ENCODE measurements at regions not wholly inside any gene's neighbourhood (a gene's known extent, or its start where the extent isn't known, plus 50 kb on each side); places are given as distances from the start of the nearest gene placed in this dataset.
"Not testable (repeated sequence)": the region's sequence is repeated elsewhere in the genome, so short reads cannot be mapped to it uniquely, and the experiment has no call there.

DNA sequence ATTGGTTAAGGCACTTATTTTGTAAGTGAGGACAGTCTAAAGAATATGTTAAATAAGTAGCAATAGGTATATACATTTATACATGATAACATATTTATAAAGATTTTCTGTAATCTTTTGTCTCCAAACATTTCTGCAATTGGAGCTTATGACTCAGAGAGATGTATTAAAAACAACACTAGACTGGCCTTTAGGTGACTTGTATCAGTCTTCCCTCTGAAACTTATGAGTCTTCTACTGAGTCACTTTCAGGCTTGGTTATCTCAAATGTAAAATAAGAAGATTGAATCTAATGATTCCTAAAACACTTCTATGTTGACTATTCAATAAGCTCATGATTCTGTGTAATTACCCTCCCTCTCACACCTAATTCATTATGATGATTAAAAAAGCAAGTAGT is 672.6 kb upstream of the NEGR1 start:
- no peaks in the 10 kb centered on the region for H3K79me2 ChIP-seq (ENCODE audit: control insufficient read depth, insufficient read depth, low read length)
- H3K27ac ChIP-seq (ENCODE audit: control insufficient read depth, insufficient read depth), result no peak overlapping the region
- no peaks in the 10 kb centered on the region for H4K20me1 ChIP-seq (ENCODE audit: control insufficient read depth, insufficient read depth)
- H3K27me3 ChIP-seq (replicated peaks in 1 of 2; ENCODE audit: control insufficient read depth in 2 of 2, insufficient read depth in 2 of 2, low read length in 1 of 2), result no peaks in the 10 kb centered on the region
- in situ Hi-C loops (cut with MboI), result no loop called here
- no peak for TF ChIP-seq RBBP5 (conservative IDR thresholded peaks at IDR 0.05)
- no peak for TF ChIP-seq TCF7 (IDR thresholded peaks at IDR 0.05; ENCODE audit: borderline replicate concordance)
- TF ChIP-seq ATF7 (IDR thresholded peaks at IDR 0.05; ENCODE audit: low read depth), result no peak
- no peak for TF ChIP-seq CHD4 (IDR thresholded peaks at IDR 0.05)
- TF ChIP-seq, protein P1, sequence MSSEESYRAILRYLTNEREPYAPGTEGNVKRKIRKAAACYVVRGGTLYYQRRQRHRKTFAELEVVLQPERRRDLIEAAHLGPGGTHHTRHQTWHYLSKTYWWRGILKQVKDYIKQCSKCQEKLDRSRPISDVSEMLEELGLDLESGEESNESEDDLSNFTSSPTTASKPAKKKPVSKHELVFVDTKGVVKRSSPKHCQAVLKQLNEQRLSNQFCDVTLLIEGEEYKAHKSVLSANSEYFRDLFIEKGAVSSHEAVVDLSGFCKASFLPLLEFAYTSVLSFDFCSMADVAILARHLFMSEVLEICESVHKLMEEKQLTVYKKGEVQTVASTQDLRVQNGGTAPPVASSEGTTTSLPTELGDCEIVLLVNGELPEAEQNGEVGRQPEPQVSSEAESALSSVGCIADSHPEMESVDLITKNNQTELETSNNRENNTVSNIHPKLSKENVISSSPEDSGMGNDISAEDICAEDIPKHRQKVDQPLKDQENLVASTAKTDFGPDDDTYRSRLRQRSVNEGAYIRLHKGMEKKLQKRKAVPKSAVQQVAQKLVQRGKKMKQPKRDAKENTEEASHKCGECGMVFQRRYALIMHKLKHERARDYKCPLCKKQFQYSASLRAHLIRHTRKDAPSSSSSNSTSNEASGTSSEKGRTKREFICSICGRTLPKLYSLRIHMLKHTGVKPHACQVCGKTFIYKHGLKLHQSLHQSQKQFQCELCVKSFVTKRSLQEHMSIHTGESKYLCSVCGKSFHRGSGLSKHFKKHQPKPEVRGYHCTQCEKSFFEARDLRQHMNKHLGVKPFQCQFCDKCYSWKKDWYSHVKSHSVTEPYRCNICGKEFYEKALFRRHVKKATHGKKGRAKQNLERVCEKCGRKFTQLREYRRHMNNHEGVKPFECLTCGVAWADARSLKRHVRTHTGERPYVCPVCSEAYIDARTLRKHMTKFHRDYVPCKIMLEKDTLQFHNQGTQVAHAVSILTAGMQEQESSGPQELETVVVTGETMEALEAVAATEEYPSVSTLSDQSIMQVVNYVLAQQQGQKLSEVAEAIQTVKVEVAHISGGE (CRISPR knock-in tag; IDR thresholded peaks at IDR 0.05), result no peak
- no peak for TF ChIP-seq ETV6 (conservative IDR thresholded peaks at IDR 0.05 in 1 of 2, IDR thresholded peaks at IDR 0.05 in 1 of 2; ENCODE audit: borderline replicate concordance in 1 of 2, low read depth in 1 of 2)
- TF ChIP-seq, protein P2, sequence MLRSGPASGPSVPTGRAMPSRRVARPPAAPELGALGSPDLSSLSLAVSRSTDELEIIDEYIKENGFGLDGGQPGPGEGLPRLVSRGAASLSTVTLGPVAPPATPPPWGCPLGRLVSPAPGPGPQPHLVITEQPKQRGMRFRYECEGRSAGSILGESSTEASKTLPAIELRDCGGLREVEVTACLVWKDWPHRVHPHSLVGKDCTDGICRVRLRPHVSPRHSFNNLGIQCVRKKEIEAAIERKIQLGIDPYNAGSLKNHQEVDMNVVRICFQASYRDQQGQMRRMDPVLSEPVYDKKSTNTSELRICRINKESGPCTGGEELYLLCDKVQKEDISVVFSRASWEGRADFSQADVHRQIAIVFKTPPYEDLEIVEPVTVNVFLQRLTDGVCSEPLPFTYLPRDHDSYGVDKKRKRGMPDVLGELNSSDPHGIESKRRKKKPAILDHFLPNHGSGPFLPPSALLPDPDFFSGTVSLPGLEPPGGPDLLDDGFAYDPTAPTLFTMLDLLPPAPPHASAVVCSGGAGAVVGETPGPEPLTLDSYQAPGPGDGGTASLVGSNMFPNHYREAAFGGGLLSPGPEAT (IDR thresholded peaks at IDR 0.05; ENCODE audit: low read depth), result no peak
- TF ChIP-seq MTA3 (IDR thresholded peaks at IDR 0.05; ENCODE audit: borderline replicate concordance, low read length), result no peak
- no peak for TF ChIP-seq NR2C1 (IDR thresholded peaks at IDR 0.05)
- TF ChIP-seq, protein P3, sequence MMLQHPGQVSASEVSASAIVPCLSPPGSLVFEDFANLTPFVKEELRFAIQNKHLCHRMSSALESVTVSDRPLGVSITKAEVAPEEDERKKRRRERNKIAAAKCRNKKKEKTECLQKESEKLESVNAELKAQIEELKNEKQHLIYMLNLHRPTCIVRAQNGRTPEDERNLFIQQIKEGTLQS (IDR thresholded peaks at IDR 0.05; ENCODE audit: borderline replicate concordance, extremely low read depth, low read depth, low read length), result no peak
- H3K9ac ChIP-seq (ENCODE audit: control insufficient read depth, insufficient read depth, low read length), result no peak overlapping the region
- BruUV-seq (replicated peaks), result no TSS peak
- H3K9me3 ChIP-seq (replicated peaks; ENCODE audit: control insufficient read depth, insufficient read depth, low read length), result no peaks in the 10 kb centered on the region
- SMC1A ChIA-PET (ENCODE audit: uncharacterized antibody, unreplicated experiment), result no interaction called here
- POLR2A ChIA-PET, result no interaction called here
- H3K4me3 ChIP-seq, result no peak overlapping the region
- H3K4me1 ChIP-seq (ENCODE audit: control insufficient read depth, insufficient read depth, low read length), result no peaks in the 10 kb centered on the region
- intact Hi-C loops (cut with micrococcal nuclease; ENCODE audit: unreplicated experiment), result no loop called here
- RAD21 ChIA-PET (ENCODE audit: unreplicated experiment), result no interaction called here
- FAIRE-seq (no peak), DNase-seq (ENCODE audit: low read depth, low spot score) (no peak), ATAC-seq (no peak)
- no peak overlapping the region for H3K4me2 ChIP-seq (ENCODE audit: control insufficient read depth, insufficient read depth)
- H2AFZ ChIP-seq (ENCODE audit: control insufficient read depth, low read depth, low read length), result no peak overlapping the region
- H3K36me3 ChIP-seq (ENCODE audit: control insufficient read depth in 2 of 2, insufficient read depth in 2 of 2, low read length in 1 of 2), result no peaks in the 10 kb centered on the region
- CTCF ChIA-PET, result no interaction called here

DNA sequence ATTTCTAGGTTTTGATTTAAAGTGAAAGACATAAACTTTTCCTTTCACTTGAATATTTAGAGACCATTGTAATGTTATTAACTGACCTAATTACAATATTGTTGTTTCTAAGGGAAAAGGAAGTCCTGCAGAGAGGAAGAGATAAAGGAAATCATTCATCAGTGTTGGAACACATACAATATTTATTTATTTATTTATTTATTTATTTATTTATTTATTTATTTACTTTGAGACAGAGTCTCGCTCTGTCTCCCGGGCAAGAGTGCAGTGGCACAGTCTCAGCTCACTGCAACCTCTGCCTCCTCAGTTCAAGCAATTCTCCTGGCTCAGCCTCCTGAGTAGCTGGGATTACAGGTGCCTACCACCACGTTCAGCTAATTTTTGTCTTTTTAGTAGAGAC is 668.6 kb upstream of the NEGR1 start:
- H3K4me2 ChIP-seq (ENCODE audit: control insufficient read depth, insufficient read depth); CTCF ChIA-PET; in situ Hi-C loops (cut with MboI); BruUV-seq (replicated peaks); H3K9ac ChIP-seq (ENCODE audit: control insufficient read depth, insufficient read depth, low read length); RAD21 ChIA-PET (ENCODE audit: unreplicated experiment); H3K9me3 ChIP-seq (replicated peaks; ENCODE audit: control insufficient read depth, insufficient read depth, low read length); H3K4me3 ChIP-seq; H3K27ac ChIP-seq (ENCODE audit: control insufficient read depth, insufficient read depth); intact Hi-C loops (cut with micrococcal nuclease; ENCODE audit: unreplicated experiment); H2AFZ ChIP-seq (ENCODE audit: control insufficient read depth, low read depth, low read length); H3K36me3 ChIP-seq (ENCODE audit: control insufficient read depth in 2 of 2, insufficient read depth in 2 of 2, low read length in 1 of 2); DNase-seq (ENCODE audit: low read depth, low spot score); POLR2A ChIA-PET; H4K20me1 ChIP-seq (ENCODE audit: control insufficient read depth, insufficient read depth); FAIRE-seq; H3K4me1 ChIP-seq (ENCODE audit: control insufficient read depth, insufficient read depth, low read length); H3K79me2 ChIP-seq (ENCODE audit: control insufficient read depth, insufficient read depth, low read length); ATAC-seq; H3K27me3 ChIP-seq (replicated peaks in 1 of 2; ENCODE audit: control insufficient read depth in 2 of 2, insufficient read depth in 2 of 2, low read length in 1 of 2); SMC1A ChIA-PET (ENCODE audit: uncharacterized antibody, unreplicated experiment): not testable (repeated sequence)
- 32% methylated on average over 3 of the region's 3 CpGs for WGBS (ENCODE audit: insufficient coverage, insufficient replicate concordance, low lambda C conversion rate, missing lambda C conversion rate)
